Neural cell (in vitro differentiated cells): ENCODE measurements at regions not wholly inside any gene's neighbourhood (a gene's known extent, or its start where the extent isn't known, plus 50 kb on each side); places are given as distances from the start of the nearest gene placed in this dataset.
"Not testable (repeated sequence)": the region's sequence is repeated elsewhere in the genome, so short reads cannot be mapped to it uniquely, and the experiment has no call there.

Experiments used
- H2AFZ ChIP-seq: fragments of 200-600, 300-800 bp; sonication (generic), shearing (Covaris generic); 2 replicates; pipeline ENCODE4 v1.6.0; 2014; ENCODE audit warnings: low read depth, mild to moderate bottlenecking, antibody characterized with exemption, low read length, moderate library complexity
- H3F3A ChIP-seq: fragments of 200-600 bp; shearing (Covaris generic); 2 replicates; pipeline ENCODE4 v1.6.1; 2016; ENCODE audit warnings: mild to moderate bottlenecking, moderate library complexity, mixed read lengths, antibody characterized with exemption, low read length; ENCODE audit not compliant: insufficient read depth, poor library complexity, severe bottlenecking
- H3K27ac ChIP-seq: fragments of 200-600, 300-800 bp; sonication (generic), shearing (Covaris generic); 2 replicates; pipeline ENCODE4 v1.5.1; 2014; ENCODE audit warnings: mild to moderate bottlenecking, low read length, moderate library complexity
- H3K27me3 ChIP-seq: fragments of 300-800, 200-600 bp; sonication (generic), shearing (Covaris generic); 2 replicates; pipeline ENCODE4 v1.6.0; 2014; ENCODE audit warnings: mild to moderate bottlenecking, low read depth, low read length, moderate library complexity; ENCODE audit not compliant: insufficient read depth
- H3K36me3 ChIP-seq: fragments of 300-800, 200-600 bp; sonication (generic), shearing (Covaris generic); 2 replicates; pipeline ENCODE4 v1.5.1; 2014; ENCODE audit warnings: mild to moderate bottlenecking, antibody characterized with exemption, low read length, moderate library complexity; ENCODE audit not compliant: insufficient read depth
- H3K4me2 ChIP-seq: fragments of 300-800, 200-600 bp; sonication (generic), shearing (Covaris generic); 2 replicates; pipeline ENCODE4 v1.6.0; 2014; ENCODE audit warnings: mild to moderate bottlenecking, low read length
- H3K4me3 ChIP-seq: fragments of 300-800, 200-600 bp; sonication (generic), shearing (Covaris generic); 2 replicates; pipeline ENCODE4 v1.5.1; 2014; ENCODE audit warnings: mild to moderate bottlenecking, low read length, moderate library complexity
- H3K79me2 ChIP-seq: fragments of 200-600 bp; shearing (Covaris generic); replicated peaks from 2 replicates; pipeline ENCODE4 v1.6.0; 2014; ENCODE audit warnings: mild to moderate bottlenecking, low read length, moderate library complexity; ENCODE audit not compliant: insufficient read depth
- H3K9ac ChIP-seq: fragments of 300-800, 200-600 bp; sonication (generic), shearing (Covaris generic); 2 replicates; pipeline ENCODE4 v1.6.1; 2016; ENCODE audit warnings: mild to moderate bottlenecking, low read length, mixed read lengths
- H3K9me2 ChIP-seq: fragments of 200-600 bp; shearing (Covaris generic); 2 replicates; pipeline ENCODE4 v1.6.1; 2016; ENCODE audit warnings: mild to moderate bottlenecking, low read length, mixed read lengths; ENCODE audit not compliant: insufficient read depth
- H3K9me3 ChIP-seq: fragments of 200-600, 300-800 bp; sonication (generic), shearing (Covaris generic); 2 replicates; pipeline ENCODE4 v1.6.1; 2016; ENCODE audit warnings: mild to moderate bottlenecking, mixed run types, low read length, moderate library complexity, mixed read lengths
- H4K20me1 ChIP-seq: fragments of 200-600 bp; shearing (Covaris generic); 2 replicates; pipeline ENCODE4 v1.6.1; 2016; ENCODE audit warnings: mild to moderate bottlenecking, mixed run types; ENCODE audit not compliant: insufficient read depth
- CTCF ChIP-seq: fragments of 450-650 bp; IDR thresholded peaks from 2 replicates; pipeline ENCODE4 v1.5.1; 2014; ENCODE audit warnings: antibody characterized with exemption, mild to moderate bottlenecking, moderate library complexity; ENCODE audit not compliant: poor library complexity, severe bottlenecking
- EP300 ChIP-seq: fragments of 450-650 bp; conservative IDR thresholded peaks from 2 replicates; pipeline ENCODE4 v1.6.1; 2014; ENCODE audit warnings: antibody characterized with exemption, mild to moderate bottlenecking, moderate library complexity; ENCODE audit not compliant: poor library complexity, severe bottlenecking
- EZH2 ChIP-seq: fragments of 200-600, 300-800 bp; shearing (Covaris generic), sonication (generic); IDR thresholded peaks from 2 replicates; pipeline ENCODE4 v1.6.1; 2014; ENCODE audit warnings: antibody characterized with exemption, low read length, borderline replicate concordance, mild to moderate bottlenecking; ENCODE audit not compliant: insufficient read depth, poor library complexity, severe bottlenecking
- MXI1 ChIP-seq: fragments of 450-650 bp; conservative IDR thresholded peaks from 2 replicates; pipeline ENCODE4 v1.6.1; 2014; ENCODE audit warnings: antibody characterized with exemption, mild to moderate bottlenecking; ENCODE audit not compliant: poor library complexity, severe bottlenecking
- POLR2AphosphoS5 ChIP-seq: IDR thresholded peaks from 2 replicates; pipeline ENCODE4 v1.6.1; 2012
- RAD21 ChIP-seq: fragments of 450-650 bp; conservative IDR thresholded peaks from 2 replicates; pipeline ENCODE4 v1.6.1; 2014; ENCODE audit warnings: antibody characterized with exemption, mild to moderate bottlenecking, moderate library complexity
- REST ChIP-seq: IDR thresholded peaks from 2 replicates; pipeline ENCODE4 v1.6.1; 2012; ENCODE audit warnings: borderline replicate concordance
- SMC3 ChIP-seq: fragments of 450-650 bp; conservative IDR thresholded peaks from 2 replicates; pipeline ENCODE4 v1.6.1; 2014; ENCODE audit warnings: antibody characterized with exemption, mild to moderate bottlenecking, moderate library complexity; ENCODE audit not compliant: poor library complexity
- TAF1 ChIP-seq: IDR thresholded peaks from 2 replicates; pipeline ENCODE4 v1.6.1; 2012; ENCODE audit warnings: low read depth

DNA sequence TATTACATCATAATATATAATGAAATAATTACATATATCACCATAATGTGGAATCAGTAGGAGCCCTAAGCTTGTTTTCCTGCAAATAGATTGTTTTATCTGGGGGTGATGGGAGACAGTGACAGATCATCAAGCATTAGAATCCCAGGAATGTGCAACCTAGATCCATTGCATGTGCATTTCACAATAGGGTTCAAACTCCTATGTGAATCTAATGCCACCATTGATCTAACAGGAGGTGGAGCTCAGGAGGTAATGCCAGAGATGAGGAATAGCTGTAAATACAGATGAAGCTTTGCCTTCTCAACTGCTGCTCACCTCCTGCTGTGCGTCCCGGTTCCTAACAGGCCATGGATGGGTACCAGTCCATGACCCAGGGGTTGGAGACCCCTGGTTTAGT is 63.8 kb upstream of the CHORDC1 start:
- H3K27me3 ChIP-seq = no peaks in the 10 kb centered on the region
- H3F3A ChIP-seq = no peaks in the 10 kb centered on the region
- H3K9me2 ChIP-seq = no peaks in the 10 kb centered on the region
- no peak overlapping the region for H3K9ac ChIP-seq
- no peak overlapping the region for H2AFZ ChIP-seq
- no peak overlapping the region for H3K27ac ChIP-seq
- H4K20me1 ChIP-seq = no peaks in the 10 kb centered on the region
- no peak overlapping the region for H3K4me3 ChIP-seq
- no peaks in the 10 kb centered on the region for H3K9me3 ChIP-seq
- H3K4me2 ChIP-seq = no peak overlapping the region
- no peaks in the 10 kb centered on the region for H3K79me2 ChIP-seq
- no peaks in the 10 kb centered on the region for H3K36me3 ChIP-seq
- no peak for TF ChIP-seq POLR2AphosphoS5
- no peak for TF ChIP-seq TAF1
- TF ChIP-seq CTCF = no peak
- TF ChIP-seq MXI1 = no peak
- no peak for TF ChIP-seq REST
- no peak for TF ChIP-seq EP300
- TF ChIP-seq RAD21 = no peak
- TF ChIP-seq EZH2 = no peak
- TF ChIP-seq SMC3 = no peak

GRCh38 chr11:90284171-90284570 is 61.3 kb upstream of the CHORDC1 start:
- Histone ChIP-seq H3F3A (no peaks in the 10 kb centered on the region), H3K36me3 (no peaks in the 10 kb centered on the region), H3K9ac (no peak overlapping the region), H3K27me3 (no peaks in the 10 kb centered on the region), H3K4me3 (no peak overlapping the region), H4K20me1 (no peaks in the 10 kb centered on the region), H3K4me2 (no peak overlapping the region), H3K27ac (no peak overlapping the region), H3K9me2 (no peaks in the 10 kb centered on the region), H3K79me2 (no peaks in the 10 kb centered on the region), H2AFZ (no peak overlapping the region), H3K9me3 (no peaks in the 10 kb centered on the region)
- TF ChIP-seq RAD21 (no peak), CTCF (no peak), SMC3 (no peak), EP300 (no peak), EZH2 (no peak), REST (no peak)

- H3K79me2 ChIP-seq, H2AFZ ChIP-seq, H3K9me2 ChIP-seq, H3K4me3 ChIP-seq, H4K20me1 ChIP-seq, H3K27ac ChIP-seq, H3K9me3 ChIP-seq, H3K27me3 ChIP-seq, H3K9ac ChIP-seq, H3F3A ChIP-seq, H3K36me3 ChIP-seq, H3K4me2 ChIP-seq: not testable (repeated sequence)
Measured at GRCh38 chr11:90282551-90283071, 59.8 kb upstream of the CHORDC1 start.
